GM12878 (cell line): ENCODE measurements at regions not wholly inside any gene's neighbourhood (a gene's known extent, or its start where the extent isn't known, plus 50 kb on each side); places are given as distances from the start of the nearest gene placed in this dataset.

ENCODE experiments used
- BCLAF1 ChIP-seq: fragments of 450-650 bp; IDR thresholded peaks from 2 replicates; pipeline ENCODE4 v1.6.1; 2017; ENCODE audit warnings: antibody characterized with exemption, mild to moderate bottlenecking, moderate library complexity
- CEBPB ChIP-seq, 2 experiments: fragments of 150-350 bp in 1 of 2; IDR thresholded peaks; 2 replicates each; pipeline ENCODE4 v1.6.1; 2012 to 2014; ENCODE audit warnings: low read depth in 2 of 2, low read length in 2 of 2, borderline replicate concordance in 1 of 2, inconsistent platforms in 1 of 2
- CTCF ChIP-seq, 3 experiments: IDR thresholded peaks in 2 of 3; conservative IDR thresholded peaks in 1 of 3; 2 replicates each; pipeline ENCODE4 v1.5.1; 2011; ENCODE audit warnings: low read depth in 3 of 3, low read length in 3 of 3, mild to moderate bottlenecking in 3 of 3, control low read depth in 2 of 3, moderate library complexity in 2 of 3, inconsistent platforms in 1 of 3, mixed read lengths in 1 of 3; ENCODE audit not compliant: control insufficient read depth in 2 of 3, insufficient read depth in 1 of 3; ENCODE audit errors: extremely low read depth in 1 of 3
- IRF5 ChIP-seq: fragments of 450-650 bp; IDR thresholded peaks from 2 replicates; pipeline ENCODE4 v1.6.1; 2017; ENCODE audit warnings: borderline replicate concordance
- NR2C2 ChIP-seq: IDR thresholded peaks from 2 replicates; pipeline ENCODE4 v1.6.1; 2011; ENCODE audit warnings: borderline replicate concordance, low read depth; ENCODE audit not compliant: control insufficient read depth, insufficient read length
- PKNOX1 ChIP-seq: fragments of 450-650 bp; IDR thresholded peaks from 2 replicates; pipeline ENCODE4 v1.6.1; 2016; ENCODE audit warnings: mild to moderate bottlenecking
- RAD21 ChIP-seq: IDR thresholded peaks from 2 replicates; pipeline ENCODE4 v1.6.1; 2011; ENCODE audit warnings: mild to moderate bottlenecking, low read depth, low read length, moderate library complexity; ENCODE audit not compliant: insufficient read depth
- SREBF2 ChIP-seq: IDR thresholded peaks from 2 replicates; pipeline ENCODE4 v1.6.1; 2012; ENCODE audit warnings: mild to moderate bottlenecking, low read length
- ZZZ3 ChIP-seq: IDR thresholded peaks from 2 replicates; pipeline ENCODE4 v1.6.1; 2011; ENCODE audit warnings: low read depth; ENCODE audit not compliant: control insufficient read depth, insufficient read length

- TF ChIP-seq CTCF (IDR thresholded peaks at IDR 0.05 in 2 of 3, conservative IDR thresholded peaks at IDR 0.05 in 1 of 3; ENCODE audit: control insufficient read depth in 2 of 3, extremely low read depth in 1 of 3, insufficient read depth in 1 of 3, low read depth in 3 of 3, low read length in 3 of 3) (no peak), BCLAF1 (no peak), PKNOX1 (no peak), NR2C2 (no peak), SREBF2 (no peak), RAD21 (no peak), ZZZ3 (no peak), IRF5 (no peak), CEBPB (IDR thresholded peaks at IDR 0.05; ENCODE audit: borderline replicate concordance in 1 of 2, low read depth in 2 of 2, low read length in 2 of 2) (no peak)
These were observed 1268.6 kb downstream of the FAM133A start for GRCh38 chrX:94942603-94943002.
